ENCODE measurements at regions not wholly inside any gene's neighbourhood (a gene's known extent, or its start where the extent isn't known, plus 50 kb on each side); places are given as distances from the start of the nearest gene placed in this dataset.
"Not testable (repeated sequence)": the region's sequence is repeated elsewhere in the genome, so short reads cannot be mapped to it uniquely, and the experiment has no call there.

DNA sequence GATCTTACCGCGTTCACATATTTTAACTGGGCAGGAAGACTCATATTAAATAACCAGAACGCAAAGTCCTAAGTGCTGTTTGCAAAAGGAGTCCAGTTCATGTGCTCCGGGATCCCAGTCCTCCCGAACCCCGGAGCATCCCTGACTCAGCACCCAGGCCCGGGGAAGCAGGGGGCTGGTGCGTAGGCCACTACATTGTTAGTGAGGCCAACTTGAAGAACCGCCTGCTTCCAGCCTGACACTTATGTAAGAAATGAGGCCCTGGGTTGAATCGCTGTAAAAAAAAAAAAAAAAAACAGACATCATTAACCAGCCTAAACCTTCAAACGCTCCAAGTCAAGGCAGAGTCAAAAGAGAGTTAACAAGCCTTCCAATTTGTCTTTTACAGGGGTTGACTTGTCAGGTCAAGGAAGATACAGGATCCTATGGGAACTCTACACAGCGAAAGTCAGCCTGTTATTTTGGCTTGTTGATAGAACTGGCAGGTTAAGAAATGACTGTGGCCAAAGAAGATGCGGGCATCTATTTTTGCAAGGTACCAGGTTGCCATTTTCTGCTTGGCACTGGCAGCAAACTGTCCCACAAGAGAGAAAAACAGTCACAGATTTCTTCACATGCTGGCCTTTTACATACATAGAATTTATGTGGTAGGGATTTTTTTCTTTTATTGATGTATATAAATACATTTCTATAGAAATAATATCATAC lies 93.3 kb downstream of the ACTL7B start:
- no peak for DNase-seq

- DNase-seq = peak; percentile 33
These were observed 94.0 kb downstream of the ACTL7B start for GRCh38 chr9:108761655-108762347.

DNA sequence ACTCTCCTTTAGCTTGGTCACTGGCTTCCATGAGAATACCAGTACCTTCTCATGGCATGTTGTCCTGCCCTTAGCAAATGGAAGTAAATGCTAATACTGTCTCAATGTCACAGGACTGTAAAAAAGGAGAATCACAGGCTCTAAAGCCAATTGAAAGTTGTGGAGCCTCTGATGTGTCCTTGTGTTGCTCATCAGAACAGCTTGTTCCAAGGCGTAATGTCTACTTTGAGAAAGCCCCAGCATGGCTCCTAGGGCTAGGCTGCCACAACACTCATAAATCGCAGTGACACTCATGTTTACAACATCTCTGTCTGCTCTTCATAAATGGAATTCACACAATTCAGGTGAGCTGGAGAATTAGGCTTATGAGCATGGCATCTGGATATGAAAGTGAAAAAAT lies 94.9 kb downstream of the ACTL7B start:
- DNase-seq = no peak

- peak; percentile 49 for DNase-seq
These were observed 96.0 kb downstream of the ACTL7B start for GRCh38 chr9:108759835-108760234.

GRCh38 chr9:108759399-108759798 lies 96.4 kb downstream of the ACTL7B start:
- peak; percentile 59 for DNase-seq

DNA sequence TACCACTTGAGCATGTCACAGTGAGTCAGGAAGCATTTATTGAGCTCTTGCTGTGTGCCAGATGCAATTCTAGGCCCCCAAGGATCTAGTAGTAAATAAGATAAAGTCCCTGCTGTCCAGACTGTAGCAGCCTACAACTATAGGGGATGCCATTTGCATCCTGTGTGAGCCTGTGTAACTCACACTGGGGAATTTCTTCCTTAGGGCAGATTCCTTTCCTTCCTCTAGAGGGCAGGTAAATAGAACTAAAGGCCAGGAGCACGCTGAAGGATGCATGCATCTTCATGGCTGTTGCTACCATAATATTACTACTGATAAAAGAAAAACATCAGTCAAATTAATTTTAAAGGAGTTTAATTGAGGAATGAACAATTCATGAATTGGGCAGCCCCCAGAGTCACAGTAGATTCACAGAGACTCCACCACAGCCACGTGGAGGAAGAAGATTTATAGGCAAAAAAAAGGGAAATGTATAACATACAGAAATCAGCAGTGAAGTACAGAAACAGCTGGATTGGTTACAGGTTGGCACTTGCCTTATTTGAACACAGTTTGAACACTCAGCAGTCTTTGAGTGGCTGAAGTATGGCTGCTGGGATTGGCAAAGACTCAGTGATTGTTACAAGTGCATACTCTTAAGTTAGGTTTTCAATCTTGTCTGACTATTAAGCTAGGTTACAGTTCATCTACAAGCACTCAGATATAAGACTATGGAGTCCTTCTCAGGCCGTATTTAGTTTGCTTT lies 98.9 kb downstream of the ACTL7B start:
- no peak for DNase-seq

- no peak for DNase-seq
These were observed 99.8 kb downstream of the ACTL7B start for GRCh38 chr9:108755979-108756378.

DNA sequence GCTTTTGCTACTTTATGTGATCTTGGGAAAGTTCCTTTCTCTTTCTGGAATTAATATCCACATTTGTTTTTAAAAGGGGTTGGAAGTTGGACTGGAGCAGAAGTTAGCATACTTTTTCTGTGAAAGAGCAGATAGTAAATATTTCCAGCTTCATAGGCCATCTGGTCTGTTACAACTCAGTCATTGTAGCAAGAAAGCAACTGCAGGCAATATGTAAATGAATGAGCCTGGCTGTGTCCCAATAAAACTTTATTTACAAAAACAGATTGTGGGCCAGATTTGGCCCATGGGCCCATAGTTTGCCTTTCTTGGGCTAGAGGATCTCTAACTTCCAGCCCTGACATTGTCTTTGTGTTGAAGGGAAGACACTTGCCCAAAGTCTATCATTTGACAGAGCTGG lies 104.4 kb downstream of the ACTL7B start:
- DNase-seq = no peak

GRCh38 chr9:108750661-108751215 lies 105.0 kb downstream of the ACTL7B start:
- no peak for DNase-seq

- no peak for DNase-seq
These were observed 107.0 kb downstream of the ACTL7B start for GRCh38 chr9:108748776-108749175.

DNA sequence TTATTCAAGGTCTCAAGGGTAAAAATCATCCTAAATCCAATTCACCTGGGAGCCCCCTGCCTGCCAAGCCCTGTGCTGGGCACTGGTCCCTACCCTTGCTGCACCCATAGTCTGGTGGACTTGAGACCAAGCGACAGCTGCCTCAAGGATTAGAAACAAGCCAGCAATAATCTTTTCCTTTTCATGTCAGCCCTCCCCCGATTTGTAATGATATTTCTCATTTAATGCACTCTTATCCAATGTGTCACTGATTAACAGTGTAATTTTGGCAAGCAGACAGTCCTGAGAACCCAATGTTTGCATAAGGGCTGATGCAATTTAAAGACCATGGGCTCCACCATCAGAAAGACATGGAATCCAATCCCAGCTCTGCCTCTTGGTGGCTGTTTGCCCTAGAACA lies 108.9 kb downstream of the ACTL7B start:
- DNase-seq = peak; percentile 4

DNA sequence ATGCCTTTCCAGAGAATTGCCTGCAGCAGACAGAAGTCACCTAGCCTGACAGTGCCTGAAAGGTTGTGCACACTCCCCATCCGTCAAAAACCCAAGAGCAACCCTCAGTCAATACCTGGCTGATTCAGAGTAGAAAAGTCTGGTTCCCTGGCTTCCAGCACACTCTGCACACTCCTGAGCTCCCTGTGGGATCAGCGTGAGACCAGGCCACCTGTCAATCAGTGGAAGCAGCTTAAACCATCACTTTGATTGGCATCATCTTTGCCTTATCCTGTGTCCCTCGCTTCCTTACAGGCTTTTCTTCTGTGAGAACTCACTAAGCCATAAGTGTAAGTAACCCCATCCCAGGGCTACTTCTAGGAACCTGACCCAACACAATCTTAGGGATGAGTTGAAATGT lies 109.8 kb downstream of the ACTL7B start:
- DNase-seq = no peak

GRCh38 chr9:108744641-108745040 lies 111.1 kb downstream of the ACTL7B start:
- DNase-seq = no peak

- DNase-seq = no peak
These were observed 111.8 kb downstream of the ACTL7B start for GRCh38 chr9:108743901-108744371.

DNA sequence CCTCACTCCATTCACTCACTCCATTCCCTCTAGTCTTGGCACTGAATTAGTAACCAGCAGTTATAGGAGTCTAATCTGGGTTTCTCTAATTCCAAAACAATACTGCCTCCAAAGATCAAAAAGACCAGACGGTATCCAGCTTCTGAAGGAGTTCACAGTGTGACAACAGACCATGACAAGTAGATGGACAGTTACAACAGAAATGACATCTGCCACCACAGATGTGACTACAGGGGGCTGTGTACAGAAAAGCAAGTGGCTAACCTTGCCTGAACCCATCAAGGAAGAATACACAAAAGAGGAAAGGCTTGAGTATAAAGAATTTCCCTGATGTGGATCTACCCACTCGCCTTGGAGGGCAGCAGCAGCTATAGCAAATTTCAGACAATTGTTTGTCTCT lies 112.4 kb downstream of the ACTL7B start:
- no peak for DNase-seq

DNA sequence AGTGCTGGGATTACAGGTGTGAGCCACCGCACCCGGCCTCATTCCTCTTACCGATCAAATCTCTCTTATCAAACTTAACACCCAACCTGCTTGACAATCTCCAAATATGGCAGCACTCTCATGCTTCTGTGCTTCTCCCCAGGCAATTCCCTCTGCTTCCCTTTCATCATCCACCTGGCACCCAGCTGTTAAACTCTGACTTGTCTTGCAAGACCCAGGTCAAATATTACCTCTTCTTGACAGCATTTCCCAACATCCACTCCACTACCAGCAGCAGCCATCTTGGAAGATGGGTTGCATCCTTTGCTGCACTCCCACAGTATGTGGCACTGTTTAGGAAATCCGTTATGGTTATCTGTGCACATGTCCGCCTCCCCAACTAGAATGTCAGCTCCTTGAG lies 113.6 kb downstream of the ACTL7B start:
- no peak for DNase-seq

- not testable (repeated sequence) for DNase-seq
These were observed 124.5 kb downstream of the ACTL7B start for GRCh38 chr9:108731292-108731691.

GRCh38 chr9:108727580-108728111 lies 128.1 kb downstream of the ACTL7B start:
- DNase-seq = no peak

GRCh38 chr9:108724652-108725051 lies 131.1 kb downstream of the ACTL7B start:
- no peak for DNase-seq

DNA sequence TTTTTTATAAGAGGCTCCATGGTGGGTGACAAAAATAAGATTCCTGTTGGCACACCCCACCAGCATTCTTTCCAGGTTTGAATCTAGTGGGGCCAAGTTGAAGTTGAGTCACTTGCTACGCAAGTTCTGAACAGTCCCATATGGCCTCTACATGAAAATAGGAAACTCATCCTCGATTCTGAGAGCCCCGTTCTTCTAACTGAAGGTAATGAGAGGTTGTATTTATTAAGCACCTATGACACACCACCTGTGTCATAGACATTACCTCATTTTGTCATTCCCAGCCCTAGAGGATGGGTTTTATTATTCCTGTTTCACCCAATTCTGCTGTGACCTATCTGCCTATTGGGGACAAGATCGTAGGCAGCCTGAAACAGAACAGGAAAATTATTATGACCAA lies 131.7 kb downstream of the ACTL7B start:
- DNase-seq = no peak

DNA sequence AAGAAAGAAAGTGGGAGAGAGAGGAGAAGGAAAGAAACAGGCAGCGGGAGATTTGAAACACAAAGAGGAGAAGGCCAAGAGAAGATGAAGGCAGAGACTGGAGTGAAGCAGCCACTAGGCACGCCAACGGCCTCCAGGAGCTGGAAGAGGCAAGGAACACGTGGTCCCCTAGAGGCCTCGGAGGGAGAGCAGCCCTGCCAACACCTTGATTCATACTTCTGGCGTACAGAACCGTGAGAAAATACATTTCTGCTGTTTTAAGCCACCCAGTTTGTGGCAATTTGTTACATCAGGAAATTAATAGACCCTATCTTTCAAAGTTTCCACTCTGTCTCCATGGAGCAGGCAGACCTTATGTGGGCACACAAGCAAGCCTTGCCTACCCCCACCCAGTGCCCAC lies 133.4 kb downstream of the ACTL7B start:
- DNase-seq = no peak

GRCh38 chr9:108720191-108720642 lies 135.6 kb downstream of the ACTL7B start:
- no peak for DNase-seq

- no peak for DNase-seq
These were observed 145.4 kb downstream of the ACTL7B start for GRCh38 chr9:108710424-108710823.
